ENCODE measurements at regions not wholly inside any gene's neighbourhood (a gene's known extent, or its start where the extent isn't known, plus 50 kb on each side); places are given as distances from the start of the nearest gene placed in this dataset.

GRCh38 chr9:79008916-79009315, 562.8 kb upstream of the TLE4 start:
- TF ChIP-seq EZH2phosphoT487 (IDR thresholded peaks at IDR 0.05; ENCODE audit: borderline replicate concordance): no peak

GRCh38 chr9:79011461-79011860, 560.3 kb upstream of the TLE4 start:
- H3F3A ChIP-seq (ENCODE audit: low read depth): no peaks in the 10 kb centered on the region
- H3K4me1 ChIP-seq (ENCODE audit: insufficient read depth, low read length, poor library complexity, severe bottlenecking): peaks cover 43% of the 10 kb centered on the region
- no peak overlapping the region for H3K9ac ChIP-seq (ENCODE audit: low read depth, low read length, poor library complexity, severe bottlenecking)
- H4K20me1 ChIP-seq (ENCODE audit: insufficient read depth, low read length, poor library complexity, severe bottlenecking): no peaks in the 10 kb centered on the region
- no peak overlapping the region for H2AFZ ChIP-seq (ENCODE audit: low read length)
- no peaks in the 10 kb centered on the region for H3K27me3 ChIP-seq (ENCODE audit: insufficient read depth, low read length, poor library complexity, severe bottlenecking)
- H3K4me2 ChIP-seq (ENCODE audit: low read depth, low read length, poor library complexity, severe bottlenecking): no peak overlapping the region
- TF ChIP-seq EZH2phosphoT487 (IDR thresholded peaks at IDR 0.05; ENCODE audit: borderline replicate concordance): no peak
- TF ChIP-seq CTCF (conservative IDR thresholded peaks at IDR 0.05; ENCODE audit: low read length): no peak
- H3K9me3 ChIP-seq (ENCODE audit: insufficient read depth, low read depth, low read length): no peaks in the 10 kb centered on the region
- H3K36me3 ChIP-seq (ENCODE audit: insufficient read depth, low read length): no peaks in the 10 kb centered on the region
- H3K4me3 ChIP-seq (ENCODE audit: low read length, poor library complexity, severe bottlenecking): no peak overlapping the region
- no peaks in the 10 kb centered on the region for H3K79me2 ChIP-seq (ENCODE audit: insufficient read depth, low read length)
- H3K9me2 ChIP-seq (replicated peaks; ENCODE audit: low read depth, low read length): no peaks in the 10 kb centered on the region

More at GRCh38 chr9:79008916-79009315, 562.8 kb upstream of the TLE4 start:
- no peak overlapping the region for H3K4me3 ChIP-seq (ENCODE audit: low read length, poor library complexity, severe bottlenecking)
- no peaks in the 10 kb centered on the region for H3F3A ChIP-seq (ENCODE audit: low read depth)
- no peak overlapping the region for H3K4me2 ChIP-seq (ENCODE audit: low read depth, low read length, poor library complexity, severe bottlenecking)
- no peaks in the 10 kb centered on the region for H3K79me2 ChIP-seq (ENCODE audit: insufficient read depth, low read length)
- no peak overlapping the region for H3K9ac ChIP-seq (ENCODE audit: low read depth, low read length, poor library complexity, severe bottlenecking)
- H4K20me1 ChIP-seq (ENCODE audit: insufficient read depth, low read length, poor library complexity, severe bottlenecking): no peaks in the 10 kb centered on the region
- peaks cover 28% of the 10 kb centered on the region for H3K4me1 ChIP-seq (ENCODE audit: insufficient read depth, low read length, poor library complexity, severe bottlenecking)
- H3K9me3 ChIP-seq (ENCODE audit: insufficient read depth, low read depth, low read length): no peaks in the 10 kb centered on the region
- H3K36me3 ChIP-seq (ENCODE audit: insufficient read depth, low read length): no peaks in the 10 kb centered on the region
- no peaks in the 10 kb centered on the region for H3K9me2 ChIP-seq (replicated peaks; ENCODE audit: low read depth, low read length)
- no peak overlapping the region for H2AFZ ChIP-seq (ENCODE audit: low read length)
- H3K27me3 ChIP-seq (ENCODE audit: insufficient read depth, low read length, poor library complexity, severe bottlenecking): no peaks in the 10 kb centered on the region

- Histone ChIP-seq H3K4me2 (ENCODE audit: low read depth, low read length, poor library complexity, severe bottlenecking) (no peak overlapping the region), H3K4me1 (ENCODE audit: insufficient read depth, low read length, poor library complexity, severe bottlenecking) (peaks cover 35% of the 10 kb centered on the region), H3K4me3 (ENCODE audit: low read length, poor library complexity, severe bottlenecking) (no peak overlapping the region), H2AFZ (ENCODE audit: low read length) (no peak overlapping the region), H3K27me3 (ENCODE audit: insufficient read depth, low read length, poor library complexity, severe bottlenecking) (no peaks in the 10 kb centered on the region), H3K36me3 (ENCODE audit: insufficient read depth, low read length) (no peaks in the 10 kb centered on the region), H3K9me3 (ENCODE audit: insufficient read depth, low read depth, low read length) (no peaks in the 10 kb centered on the region), H4K20me1 (ENCODE audit: insufficient read depth, low read length, poor library complexity, severe bottlenecking) (no peaks in the 10 kb centered on the region), H3K9ac (ENCODE audit: low read depth, low read length, poor library complexity, severe bottlenecking) (no peak overlapping the region), H3K79me2 (ENCODE audit: insufficient read depth, low read length) (no peaks in the 10 kb centered on the region), H3K9me2 (replicated peaks; ENCODE audit: low read depth, low read length) (no peaks in the 10 kb centered on the region), H3F3A (ENCODE audit: low read depth) (no peaks in the 10 kb centered on the region)
- TF ChIP-seq CTCF (conservative IDR thresholded peaks at IDR 0.05; ENCODE audit: low read length) (no peak), EZH2phosphoT487 (IDR thresholded peaks at IDR 0.05; ENCODE audit: borderline replicate concordance) (no peak)
These were observed 559.2 kb upstream of the TLE4 start for GRCh38 chr9:79012561-79012960.
